HG03095 (cell line): ENCODE measurements at regions not wholly inside any gene's neighbourhood (a gene's known extent, or its start where the extent isn't known, plus 50 kb on each side); places are given as distances from the start of the nearest gene placed in this dataset.
"Not testable (repeated sequence)": the region's sequence is repeated elsewhere in the genome, so short reads cannot be mapped to it uniquely, and the experiment has no call there.

ENCODE experiments used
- ATAC-seq: cut with Tn5 transposase; IDR thresholded peaks from one replicate; pipeline ENCODE4 v1.9.1; 2021; ENCODE audit warnings: moderate library complexity; ENCODE audit not compliant: unreplicated experiment

DNA sequence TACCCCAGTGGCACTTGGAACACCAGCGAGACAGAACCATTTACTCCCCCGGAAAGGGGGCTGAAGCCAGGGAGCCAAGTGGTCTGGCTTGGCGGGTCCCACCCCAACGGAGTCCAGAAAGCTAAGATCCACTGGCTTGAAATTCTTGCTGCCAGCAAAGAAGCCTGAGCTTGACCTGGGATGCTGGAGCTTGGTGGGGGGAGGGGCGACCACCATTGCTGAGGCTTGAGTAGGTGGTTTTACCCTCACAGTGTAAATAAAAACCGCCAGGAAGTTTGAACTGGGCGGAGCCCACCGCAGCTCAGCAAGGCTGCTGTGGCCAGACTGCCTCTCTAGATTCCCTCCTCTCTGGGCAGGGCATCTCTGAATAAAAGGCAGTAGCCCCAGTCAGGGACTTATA, 62.8 kb downstream of the RPS24 start:
- ATAC-seq = not testable (repeated sequence)

DNA sequence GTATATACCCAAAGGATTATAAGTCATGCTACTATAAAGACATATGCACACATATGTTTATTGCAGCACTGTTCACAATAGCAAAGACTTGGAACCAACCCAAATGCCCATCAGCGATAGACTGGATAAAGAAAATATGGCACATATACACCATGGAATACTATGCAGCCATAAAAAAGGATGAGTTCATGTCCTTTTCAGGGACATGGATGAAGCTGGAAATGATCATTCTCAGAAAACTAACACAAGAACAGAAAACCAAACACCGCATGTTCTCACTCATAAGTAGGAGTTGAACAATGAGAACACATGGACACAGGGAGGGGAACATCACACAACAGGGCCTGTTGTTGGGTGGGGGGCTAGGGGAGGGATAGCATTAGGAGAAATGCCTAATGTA, 68.9 kb downstream of the RPS24 start:
- not testable (repeated sequence) for ATAC-seq

DNA sequence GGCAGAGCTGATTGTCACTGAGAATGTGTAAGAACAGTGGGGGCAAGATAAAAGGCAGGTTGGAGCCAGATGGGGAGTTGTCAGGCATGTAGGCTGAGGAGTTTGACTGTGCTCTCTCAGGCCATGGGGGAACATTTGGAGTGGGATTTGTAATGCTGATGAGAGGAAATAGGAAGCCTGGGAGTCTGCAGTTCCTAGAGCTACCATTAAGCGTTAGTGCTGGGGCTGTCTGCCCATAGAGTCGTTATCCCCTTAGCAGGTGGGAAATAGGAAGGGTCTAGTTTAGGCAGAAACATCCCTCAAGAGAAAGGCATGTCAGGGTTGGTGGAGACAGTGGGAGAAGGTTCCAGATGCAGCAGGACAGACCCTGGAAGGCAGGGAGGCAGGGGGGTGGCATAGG, 75.5 kb downstream of the RPS24 start:
- no peak for ATAC-seq

DNA sequence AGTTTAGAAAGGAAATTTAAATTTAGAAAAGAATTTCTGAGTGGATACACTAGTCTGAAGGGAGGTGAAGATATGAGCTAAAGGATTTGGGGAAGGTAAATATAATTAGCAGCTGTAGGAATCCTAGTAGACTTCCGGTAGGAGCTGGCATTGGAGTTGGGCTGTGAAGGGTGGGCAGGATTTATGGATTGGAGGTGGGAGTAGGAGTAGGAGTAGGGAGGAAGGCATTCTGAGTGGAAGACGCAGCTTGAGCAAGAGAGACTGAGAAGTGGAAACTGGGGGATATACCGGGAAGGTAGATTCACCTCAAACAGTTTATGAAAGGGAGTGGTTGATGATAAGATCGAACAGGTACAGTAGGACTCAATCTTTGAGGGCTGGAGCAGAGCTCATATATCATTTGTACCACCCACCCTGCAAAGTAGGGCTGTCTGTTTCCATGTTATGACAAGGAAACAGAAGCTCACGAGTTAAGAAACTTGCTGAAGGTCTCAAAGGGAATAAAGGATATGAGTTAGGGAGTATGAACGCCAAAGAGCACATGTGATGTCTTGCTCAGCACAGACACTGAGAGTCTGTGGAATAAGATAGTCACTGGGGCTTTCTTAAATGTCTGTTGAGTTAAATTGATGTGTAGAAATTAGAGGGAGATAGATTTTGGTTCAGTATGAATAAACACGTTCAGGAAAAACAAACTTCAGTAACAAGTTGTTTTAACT, 81.6 kb downstream of the RPS24 start:
- no peak for ATAC-seq

DNA sequence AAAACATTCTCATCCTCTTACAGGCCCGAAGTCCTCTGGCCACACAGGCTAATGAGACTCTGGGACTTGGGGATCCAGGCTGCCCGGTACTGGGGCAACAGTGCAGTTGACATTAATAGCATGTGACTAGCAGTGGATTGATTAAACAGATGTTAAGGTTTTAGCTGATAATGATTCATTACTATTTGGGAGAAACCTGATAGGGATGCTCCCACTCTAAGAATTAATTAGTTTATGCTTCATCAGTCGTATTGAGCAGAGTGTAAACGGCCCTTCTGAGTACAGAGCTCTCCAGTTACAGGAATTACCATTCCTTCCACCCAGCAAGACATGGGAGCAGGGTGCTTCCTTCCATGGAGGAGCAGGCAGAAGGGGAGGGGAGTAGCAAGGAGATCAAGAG, 82.7 kb downstream of the RPS24 start:
- no peak for ATAC-seq

DNA sequence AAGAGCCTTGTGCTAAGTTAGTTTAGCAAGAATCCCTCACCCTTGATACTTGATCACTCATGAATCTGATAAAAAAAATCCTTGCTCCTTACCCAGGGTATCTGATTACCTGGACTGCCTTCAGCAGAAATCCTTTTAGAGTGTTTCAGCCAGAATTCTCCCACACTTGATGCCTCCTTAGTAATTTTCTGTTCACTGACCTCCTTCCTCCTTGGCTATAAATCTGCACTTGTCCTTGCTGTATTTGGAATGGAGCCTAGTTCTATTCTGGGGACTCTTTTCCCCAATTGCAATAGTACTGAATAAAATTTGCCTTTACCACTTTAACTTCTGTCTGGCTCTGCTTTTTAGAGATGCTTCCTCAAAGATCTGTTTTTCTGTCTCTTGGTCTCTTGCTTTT, 84.9 kb downstream of the RPS24 start:
- ATAC-seq = no peak

DNA sequence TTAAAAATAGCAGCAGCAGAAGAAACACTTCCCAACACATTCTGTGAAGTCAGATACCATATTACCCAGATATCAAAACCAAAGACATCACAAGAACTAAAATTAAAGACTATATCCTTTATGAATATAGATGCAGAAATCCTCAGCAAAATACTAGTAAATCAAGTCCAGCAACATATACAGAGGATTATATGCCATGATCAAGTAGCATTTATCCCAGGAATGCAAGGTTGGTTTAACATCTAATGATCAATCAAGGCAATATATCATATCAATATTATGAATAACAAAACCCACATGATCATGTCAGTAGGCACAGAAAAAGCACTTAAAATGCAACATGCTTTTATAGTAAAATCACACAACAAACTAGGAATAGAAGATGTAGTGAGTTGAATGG, 88.1 kb downstream of the RPS24 start:
- ATAC-seq = no peak

DNA sequence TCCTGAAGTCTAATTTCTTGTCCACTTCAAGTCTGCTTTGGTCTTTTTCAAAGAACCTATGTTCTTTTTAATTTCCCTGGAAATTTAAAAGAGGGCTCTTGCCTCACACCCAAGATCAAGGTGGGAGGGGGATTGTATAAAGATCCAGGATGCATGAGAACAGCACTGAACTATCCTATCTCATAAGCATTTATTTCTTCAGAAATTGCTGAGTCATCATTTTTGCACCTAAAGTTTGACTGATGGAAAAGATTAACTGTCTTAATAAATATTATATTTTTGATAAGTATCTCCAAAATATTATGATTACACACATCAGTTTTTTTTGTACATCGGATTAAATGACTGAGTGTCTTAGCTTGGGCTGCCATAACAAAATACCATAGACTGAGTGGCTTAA, 90.5 kb downstream of the RPS24 start:
- no peak for ATAC-seq

DNA sequence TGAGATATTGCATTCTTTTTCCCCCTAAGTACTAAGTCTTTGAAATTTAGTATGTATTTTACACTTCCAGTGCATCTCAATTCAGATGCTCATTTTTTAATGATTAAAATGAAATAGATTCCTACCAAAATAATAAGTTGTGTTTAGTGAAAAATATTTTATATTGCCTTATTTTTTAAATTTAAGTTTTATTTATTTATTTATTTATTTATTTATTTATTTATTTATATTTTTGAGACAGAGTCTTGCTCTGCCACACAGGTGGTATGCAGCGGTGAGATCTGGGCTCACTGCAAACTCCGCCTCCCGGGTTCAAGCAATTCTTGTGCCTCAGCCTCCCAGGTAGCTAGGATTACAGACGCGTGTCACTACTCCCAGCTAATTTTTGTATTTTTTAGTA, 95.5 kb downstream of the RPS24 start:
- no peak for ATAC-seq

DNA sequence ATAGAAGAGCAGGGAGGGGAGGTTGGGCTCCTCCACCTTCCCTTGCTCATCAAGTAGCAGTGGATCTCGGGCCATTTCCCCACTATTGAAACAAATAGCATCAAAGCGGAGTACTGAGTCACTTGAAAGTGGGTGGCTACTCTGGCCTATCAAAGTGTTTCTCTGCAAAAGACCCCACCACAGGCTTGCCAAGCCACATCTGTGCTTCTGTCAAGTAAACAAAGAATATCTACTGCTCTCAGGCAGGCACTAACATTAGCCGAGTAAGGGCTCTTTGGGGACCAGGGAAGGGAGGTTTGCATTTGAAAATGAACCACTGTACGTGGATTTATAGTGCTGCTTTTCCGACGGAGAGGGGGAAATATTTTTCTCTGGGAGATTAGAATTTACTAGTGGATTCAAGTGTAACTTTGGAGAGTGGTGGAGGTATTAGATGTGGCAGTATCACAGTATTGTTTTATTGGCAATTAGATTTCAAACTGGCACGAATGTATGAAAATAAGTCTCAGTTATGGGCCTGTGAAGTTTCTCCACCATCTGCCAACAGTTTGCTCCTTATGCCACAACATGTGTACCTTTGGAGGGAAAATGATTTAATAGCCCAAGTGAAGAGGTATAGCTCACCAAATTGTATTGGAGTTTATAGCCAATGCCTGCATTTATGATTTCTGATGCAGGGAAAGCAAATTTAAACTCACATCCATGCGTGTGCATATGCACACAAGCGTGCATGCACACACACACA, 97.5 kb downstream of the RPS24 start:
- ATAC-seq = no peak

DNA sequence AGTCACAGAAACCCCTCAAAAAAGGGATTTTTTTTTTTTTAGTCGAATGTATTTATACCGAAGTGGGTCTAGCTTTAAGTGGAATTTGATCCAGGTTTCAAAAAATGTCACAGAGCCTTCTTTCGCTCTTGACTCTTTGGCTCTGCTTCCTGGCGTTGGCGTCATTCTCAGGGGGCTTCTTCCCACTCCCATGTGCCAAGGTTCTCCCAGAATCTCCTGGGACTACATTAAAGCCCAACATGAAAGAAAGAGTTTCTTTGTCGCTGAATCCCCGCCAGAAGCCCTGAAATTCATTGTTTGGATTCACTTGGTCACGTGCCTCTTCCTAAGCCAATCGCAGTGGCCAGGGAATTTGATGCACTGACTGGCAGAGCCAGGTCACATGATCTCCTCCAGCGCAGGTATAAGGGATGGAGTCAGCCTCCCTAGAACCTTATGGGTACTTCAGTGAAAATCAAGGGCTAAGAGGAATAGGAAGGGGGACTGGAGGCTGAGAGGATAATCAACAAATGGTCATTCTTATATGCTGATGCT, 101.2 kb downstream of the RPS24 start:
- no peak for ATAC-seq

DNA sequence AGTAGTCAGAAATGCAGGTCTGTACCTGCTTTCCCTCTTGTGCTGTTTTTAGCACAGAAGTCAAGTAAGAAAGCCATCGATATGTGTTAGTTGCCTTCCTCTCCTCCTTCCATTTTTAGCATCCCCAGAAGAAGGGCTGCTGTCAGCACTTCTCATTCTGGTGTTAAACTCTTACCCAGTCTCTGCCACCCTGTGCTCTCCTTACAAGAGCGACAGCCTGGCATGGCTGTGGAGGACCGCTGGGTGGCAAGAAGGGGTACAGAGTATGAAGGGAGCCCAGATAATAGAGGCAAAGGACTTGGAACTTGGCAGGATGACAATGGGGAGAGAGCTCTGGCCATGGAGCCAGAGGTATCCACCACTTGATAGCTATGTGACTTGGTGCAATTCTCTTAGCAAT, 103.5 kb downstream of the RPS24 start:
- ATAC-seq = no peak

DNA sequence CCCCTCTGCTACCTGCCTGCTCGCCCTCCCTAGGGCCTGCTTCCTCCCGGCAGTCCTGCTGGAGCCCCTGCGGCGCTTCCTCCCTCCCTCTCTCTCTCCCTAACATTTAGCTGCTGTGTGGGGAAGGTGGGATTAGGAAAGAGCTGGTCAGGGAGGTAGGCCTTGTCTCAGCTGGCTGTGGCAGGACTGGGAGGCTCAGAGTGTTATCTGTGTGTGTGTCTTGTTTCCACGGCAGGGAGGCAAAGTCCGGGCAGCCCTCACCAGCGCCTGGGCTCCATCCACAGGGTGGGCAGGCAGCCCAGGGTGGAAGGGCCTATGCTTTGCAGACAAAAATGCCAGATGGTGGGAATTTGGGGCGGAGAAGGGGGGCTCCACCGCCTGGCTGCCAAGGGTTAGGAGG, 105.7 kb downstream of the RPS24 start:
- ATAC-seq = no peak

DNA sequence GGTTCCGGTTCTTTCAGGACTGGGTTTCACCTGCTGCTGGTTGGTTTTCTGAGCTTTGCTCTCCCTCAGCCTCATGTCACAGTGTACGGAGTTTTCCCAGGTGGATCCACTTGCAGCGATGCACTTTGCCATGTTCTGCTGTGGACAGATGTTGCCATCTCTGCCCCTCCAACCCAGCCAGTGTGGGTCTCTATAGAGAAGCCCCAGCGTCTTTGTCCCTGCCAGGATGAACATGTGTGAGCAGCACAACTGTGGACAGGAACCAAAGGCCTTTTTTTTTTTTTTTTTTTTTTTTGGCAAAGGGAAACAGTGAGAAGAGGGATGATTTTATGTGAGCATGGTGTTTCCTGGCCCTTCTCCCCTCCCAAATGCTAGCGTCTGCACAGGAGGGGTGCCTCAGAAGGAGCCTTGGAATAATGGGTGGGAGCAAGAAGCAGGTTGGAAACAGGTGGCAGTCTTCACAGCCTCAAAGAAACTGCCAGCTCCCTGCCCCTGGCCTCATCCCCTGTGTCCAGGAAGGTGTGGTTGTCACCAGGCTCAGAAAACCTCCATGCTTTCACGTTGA, 106.5 kb downstream of the RPS24 start:
- ATAC-seq = no peak

DNA sequence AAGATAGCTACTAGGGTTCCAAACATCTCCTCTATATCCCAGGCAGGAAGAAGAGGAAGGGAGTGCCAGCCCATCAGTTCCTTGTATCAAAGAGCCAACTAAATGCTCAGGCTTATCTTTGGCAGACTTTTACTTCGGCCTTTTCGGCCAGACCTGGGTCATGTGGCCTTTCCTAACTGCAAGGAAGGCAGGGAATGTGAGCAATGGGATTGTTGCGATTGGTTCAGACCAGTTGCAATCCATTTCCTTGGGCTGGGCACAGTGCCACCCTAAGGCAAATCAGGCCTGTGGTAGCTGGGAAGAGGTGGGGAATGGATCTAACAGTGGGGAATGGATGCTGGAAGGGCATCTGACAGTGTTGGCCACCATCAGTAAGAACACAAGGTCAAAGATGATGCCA, 109.9 kb downstream of the RPS24 start:
- ATAC-seq = no peak

DNA sequence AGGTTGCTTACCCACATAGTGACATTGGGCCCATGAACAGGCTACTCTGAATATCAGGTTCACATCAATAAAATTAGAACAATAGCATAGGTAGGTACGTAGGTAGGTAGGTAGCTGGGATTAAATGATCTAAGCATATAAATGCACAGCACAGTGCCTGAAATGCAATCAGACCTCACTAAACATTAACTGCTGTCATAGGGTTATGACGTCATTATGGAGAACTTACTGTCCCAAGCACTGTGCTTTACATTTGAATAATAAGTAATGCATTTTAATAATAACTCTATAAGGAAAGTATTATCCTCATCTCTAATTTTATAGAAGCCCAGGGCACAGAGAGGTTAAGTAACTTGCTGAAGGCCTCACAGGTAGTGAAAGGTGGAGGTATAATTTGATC, 112.5 kb downstream of the RPS24 start:
- no peak for ATAC-seq

DNA sequence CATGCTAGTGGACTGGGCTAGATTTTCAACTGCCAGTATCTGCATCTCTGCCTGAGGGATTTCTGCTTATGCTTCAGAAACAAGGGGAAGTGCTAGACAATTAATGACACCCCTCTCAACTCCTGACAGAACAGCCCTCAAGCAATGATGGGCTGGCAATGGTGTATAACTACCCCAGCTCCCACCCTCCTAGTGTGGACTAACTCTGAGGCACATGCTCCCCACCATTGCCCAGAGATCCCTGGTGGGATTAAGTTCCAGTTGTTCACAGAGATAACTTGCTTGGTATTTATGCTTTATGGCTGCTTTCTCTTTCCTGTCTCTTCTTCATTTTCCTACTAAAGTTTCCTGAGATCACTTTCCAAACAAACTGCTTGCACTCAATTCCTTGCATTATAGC, 113.5 kb downstream of the RPS24 start:
- no peak for ATAC-seq

DNA sequence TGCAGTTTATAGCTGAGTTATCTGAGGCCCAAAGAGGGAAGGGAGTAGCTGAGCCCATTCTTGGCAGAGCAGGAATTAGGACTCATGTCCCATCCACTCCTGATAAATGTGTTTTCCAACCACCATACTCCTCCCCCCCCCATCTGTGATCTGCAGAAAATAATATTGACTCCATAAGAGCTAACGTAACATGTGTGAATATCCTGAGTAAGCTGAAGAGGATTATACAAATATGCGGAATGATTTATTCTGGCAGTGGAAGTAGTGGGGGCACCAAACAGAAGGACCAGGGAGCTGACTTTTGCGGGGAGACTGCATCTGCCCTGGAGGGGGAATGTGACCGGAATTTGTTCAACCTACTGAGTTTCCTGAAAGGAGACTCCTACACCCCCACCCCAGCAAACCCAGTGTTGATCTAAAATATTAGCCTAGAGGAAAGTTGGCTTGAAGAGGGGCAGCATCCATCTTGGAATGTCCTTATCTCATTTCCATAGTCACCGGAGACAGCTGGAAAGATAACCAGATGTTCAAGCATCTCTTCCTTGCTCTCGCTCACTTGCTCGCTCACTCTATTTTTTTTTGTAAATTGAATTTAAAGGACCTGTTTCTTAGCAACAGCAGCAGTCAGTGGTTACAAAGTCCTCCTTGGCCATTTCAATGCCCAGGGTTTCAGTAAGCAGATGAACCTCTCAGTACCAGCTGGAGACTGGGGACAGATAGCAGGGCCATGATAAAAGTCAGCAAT, 114.7 kb downstream of the RPS24 start:
- no peak for ATAC-seq

DNA sequence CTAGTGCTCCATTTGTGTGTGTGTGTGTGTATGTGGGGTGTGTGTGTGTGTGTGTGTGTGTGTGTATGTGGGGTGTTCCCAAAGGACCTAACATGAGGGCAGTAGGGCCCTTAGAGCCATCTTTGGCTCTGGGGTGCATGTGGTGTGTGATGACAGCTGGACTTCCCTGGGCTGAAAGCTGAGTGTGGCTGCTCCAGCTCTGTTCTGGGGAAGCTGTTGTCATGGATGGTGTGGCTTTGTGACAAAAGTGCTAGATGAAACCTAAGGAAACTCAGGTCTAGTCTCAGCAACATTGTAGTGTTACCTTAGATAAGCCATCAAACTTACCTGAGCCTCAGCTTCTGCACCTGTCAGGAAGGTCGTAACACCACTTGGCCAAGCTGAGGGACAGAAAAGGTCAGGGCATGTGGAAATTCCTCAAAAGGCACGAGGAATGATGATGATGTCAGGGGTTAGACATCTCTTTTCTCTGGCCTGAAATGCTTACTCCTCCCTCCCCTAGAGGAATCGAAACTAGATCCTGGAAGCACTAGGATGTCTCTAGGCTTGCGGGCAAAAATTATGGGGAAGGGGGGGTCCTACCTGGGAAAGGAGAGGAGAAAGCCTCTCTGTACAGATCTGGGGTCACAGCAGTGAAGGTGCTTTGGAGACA, 115.4 kb downstream of the RPS24 start:
- no peak for ATAC-seq

DNA sequence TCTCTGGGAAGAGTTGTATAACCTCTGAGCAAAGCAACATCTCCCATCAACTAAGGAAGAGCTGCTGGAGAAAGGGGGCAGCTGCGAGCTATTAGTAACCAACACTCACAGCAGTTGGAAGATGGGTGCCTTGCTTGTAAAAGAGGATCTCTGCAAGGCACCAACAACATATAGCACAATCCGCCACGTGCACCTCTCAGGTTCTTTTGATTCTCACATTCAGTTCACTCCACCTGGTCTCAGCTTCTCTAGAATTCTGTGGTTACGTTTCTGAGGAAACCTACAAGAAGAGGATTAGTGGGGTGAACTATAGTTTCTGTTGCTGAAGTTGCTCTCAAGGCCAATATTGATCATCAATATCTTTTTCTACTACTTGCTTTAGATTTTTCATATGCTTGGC, 117.1 kb downstream of the RPS24 start:
- no peak for ATAC-seq

DNA sequence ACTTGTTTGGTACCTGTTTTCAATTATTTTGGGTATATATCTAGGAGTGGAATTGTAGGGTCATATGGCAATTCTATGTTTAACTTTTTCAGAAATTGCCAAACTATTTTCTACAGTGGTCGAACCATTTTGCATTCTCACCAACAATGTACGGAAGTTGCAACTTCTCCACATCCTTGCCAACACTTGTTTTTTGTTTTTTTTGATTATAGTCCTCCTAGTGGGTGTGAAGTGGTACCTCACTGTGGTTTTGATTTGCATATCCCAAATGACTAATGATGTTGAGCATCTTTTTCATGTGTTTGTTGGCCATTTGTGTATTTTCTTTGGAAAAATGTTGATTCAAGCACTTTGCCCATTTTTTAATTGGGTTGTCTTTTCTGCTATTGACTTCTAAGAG, 122.1 kb downstream of the RPS24 start:
- ATAC-seq = no peak
